ENCODE measurements at regions not wholly inside any gene's neighbourhood (a gene's known extent, or its start where the extent isn't known, plus 50 kb on each side); places are given as distances from the start of the nearest gene placed in this dataset.

GRCh38 chr4:24164054-24164693, 274.3 kb upstream of the PPARGC1A start:
- no peak for TF ChIP-seq POLR2A (IDR thresholded peaks at IDR 0.05; ENCODE audit: low read depth, low read length)
- TF ChIP-seq TAF1 (IDR thresholded peaks at IDR 0.05; ENCODE audit: borderline replicate concordance, low read depth, low read length) = no peak

All from GM12892 (cell line).